HuH-7 (cell line): ENCODE measurements at regions not wholly inside any gene's neighbourhood (a gene's known extent, or its start where the extent isn't known, plus 50 kb on each side); places are given as distances from the start of the nearest gene placed in this dataset.

Source experiments
- DNase-seq: peaks from one replicate; pipeline ENCODE4 v3.0.0; 2011; ENCODE audit warnings: low spot score

DNA sequence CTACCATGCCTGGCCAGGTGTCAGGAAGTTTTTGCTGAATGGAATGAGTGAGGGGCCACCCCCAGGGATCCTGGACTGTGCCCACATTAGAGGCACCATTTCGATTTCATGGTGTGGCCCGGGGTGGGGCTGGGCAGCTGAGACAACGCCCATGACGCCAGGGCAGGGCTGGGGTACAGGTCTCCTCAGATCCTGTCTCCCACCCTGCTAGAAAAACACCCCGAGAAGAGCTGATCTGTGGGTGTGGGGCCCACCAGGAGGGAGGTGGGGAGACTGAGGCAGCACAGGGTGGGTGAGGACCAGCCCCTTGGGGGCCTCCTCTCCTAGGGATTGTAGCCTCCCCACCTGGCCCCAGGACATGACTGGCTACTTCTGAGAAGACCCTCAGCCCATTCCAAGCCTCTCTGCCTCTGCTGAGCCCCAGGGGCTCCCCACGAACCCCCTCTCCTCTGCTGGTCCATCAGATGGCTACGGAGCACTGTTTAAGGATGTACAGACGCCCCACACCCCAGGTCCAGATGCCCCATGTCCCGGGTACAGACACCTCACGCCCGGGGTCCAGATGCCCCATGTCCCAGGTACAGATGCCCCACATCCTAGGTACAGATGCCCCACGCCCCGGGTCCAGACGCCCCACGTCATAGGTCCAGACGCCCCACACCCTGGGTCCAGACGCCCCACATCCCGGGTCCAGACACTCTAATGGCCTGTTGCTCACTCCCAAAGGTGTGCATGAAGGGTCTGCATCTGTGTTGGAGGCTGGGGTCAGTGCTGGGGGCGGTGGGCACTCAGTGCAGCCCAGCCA lies 99.4 kb downstream of the MICALL2 start:
- no peak for DNase-seq

DNA sequence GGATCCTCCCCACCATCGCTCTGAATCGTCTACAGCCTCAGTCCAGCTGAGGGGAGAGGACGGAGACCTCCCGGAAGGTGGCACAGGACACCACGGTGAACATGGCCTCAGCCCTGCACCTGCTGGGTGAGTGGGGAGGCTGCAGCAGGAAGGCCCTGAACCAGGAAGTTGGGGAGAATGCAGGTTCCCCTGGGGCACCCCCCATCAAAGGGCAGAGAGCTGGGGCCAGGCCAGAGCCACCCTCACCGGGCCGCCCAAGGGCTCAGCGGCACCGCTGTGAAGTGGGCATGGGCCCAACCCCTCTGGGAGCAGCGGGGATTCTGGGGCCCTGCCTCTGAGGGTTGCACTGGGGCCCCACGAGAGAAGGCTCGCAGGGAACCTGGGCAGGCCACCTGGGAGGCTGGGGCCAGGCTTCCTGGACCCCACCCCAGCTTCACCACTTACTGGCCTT lies 98.7 kb downstream of the MICALL2 start:
- no peak for DNase-seq

DNA sequence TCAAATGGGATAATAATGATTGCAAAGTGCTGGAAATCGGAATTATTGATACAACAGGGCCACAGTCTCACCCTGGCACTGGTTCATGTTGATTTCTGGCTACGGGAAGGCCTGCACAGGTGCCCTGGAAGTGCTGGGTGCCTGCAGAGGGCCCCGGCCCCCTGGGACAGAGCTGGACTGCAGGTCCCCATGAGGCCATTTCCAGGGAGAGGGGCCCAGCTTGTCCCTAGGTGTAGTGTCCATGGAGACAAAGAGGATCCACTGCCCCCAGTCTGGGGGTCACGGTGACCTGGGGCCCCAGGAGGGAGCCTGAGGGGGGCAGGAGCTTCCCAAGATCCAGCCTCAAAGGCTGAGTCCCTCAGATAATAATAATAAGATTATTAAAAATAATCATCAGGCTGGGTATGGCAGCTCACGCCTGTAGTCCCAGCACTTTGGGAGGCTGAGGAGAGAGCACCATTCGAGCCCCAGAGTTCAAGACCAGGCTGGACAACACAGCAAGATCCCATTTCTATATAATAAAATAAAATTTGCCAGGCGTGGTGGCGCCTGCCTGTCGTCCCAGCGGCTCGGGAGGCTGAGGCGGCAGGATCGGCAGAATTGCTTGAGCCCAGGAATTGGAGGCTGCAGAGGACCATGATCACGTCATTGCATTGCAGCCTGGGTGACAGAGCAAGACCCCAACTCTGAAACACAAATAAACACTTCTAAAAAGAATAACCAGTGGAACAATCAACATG lies 98.1 kb downstream of the MICALL2 start:
- no peak for DNase-seq

DNA sequence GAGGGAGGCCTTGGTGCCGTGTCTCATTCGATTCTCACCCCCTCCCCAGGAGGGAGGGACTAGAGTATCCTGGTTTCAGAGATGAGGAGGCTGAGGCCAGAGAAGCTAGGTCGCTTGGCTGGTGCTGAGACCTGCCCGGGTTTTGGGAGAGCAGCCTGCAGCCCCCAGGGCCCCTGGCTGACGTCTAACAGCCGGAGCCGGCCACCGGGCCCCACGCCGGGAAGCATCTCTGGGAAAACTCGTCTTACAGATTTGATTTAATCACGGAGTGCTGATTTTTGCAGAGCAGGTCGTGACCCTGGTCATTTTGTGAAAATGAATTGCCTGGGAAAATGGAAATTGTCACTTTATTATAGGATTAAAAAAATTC lies 97.5 kb downstream of the MICALL2 start:
- DNase-seq, result no peak

DNA sequence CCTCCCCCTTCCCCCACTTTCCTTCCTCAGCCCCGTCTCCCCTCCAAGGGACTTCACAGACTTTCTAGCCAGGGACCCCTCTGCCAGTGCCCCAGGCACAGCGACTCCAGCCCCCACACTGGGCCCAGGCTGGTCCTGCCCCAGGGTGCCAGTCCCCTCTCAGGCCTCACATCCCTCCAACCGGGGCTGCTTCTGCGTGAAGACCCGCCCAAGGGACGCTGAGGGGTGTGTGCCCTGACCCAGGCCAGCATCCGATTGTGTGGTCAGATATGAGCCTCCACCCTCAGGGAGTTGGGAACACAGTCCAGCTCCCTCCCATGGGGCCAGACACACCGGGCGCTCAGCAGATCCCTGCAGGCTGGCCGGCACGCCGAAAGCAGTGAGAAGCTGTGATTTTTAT lies 97.0 kb downstream of the MICALL2 start:
- DNase-seq, result no peak

DNA sequence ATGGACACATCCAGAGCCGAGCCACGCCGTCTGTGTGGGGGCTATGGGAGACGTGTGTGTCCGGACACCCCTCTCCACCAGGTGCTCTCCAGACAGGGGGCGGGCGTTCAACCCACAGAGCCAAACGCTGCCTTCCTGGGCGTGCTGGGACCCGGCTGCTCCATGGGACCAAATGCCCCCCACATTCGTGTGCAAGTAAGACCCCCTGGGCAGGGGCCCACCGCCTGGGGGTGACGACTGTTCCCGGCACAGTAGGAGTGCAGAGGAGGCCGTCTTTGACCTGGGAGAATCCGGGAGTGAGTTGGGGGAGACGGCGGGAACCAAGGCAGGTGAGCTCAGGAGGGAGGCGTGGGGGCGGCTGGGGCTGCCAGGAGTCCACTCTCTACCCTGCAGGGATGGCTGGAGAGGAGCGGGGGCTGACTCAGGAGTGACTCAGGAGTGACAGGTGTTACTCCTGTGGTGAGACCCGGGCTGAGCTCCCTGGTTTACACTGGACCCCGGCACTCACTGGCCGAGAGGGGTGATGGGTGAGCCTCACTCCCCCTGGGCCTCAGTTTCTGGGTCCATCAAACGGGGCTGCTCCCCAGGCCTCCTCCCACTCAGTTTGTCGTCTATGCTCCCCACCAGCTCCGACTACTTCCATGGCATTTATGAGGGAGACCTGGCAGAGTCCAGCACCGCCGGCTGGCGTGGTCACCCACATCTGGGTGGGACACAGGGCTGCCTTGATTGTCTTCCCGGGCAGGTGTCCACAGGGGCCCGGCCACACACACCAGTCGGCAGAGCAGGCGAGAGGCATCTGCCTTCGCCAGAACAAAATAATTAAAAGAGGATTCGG lies 95.0 kb downstream of the MICALL2 start:
- DNase-seq, result no peak

DNA sequence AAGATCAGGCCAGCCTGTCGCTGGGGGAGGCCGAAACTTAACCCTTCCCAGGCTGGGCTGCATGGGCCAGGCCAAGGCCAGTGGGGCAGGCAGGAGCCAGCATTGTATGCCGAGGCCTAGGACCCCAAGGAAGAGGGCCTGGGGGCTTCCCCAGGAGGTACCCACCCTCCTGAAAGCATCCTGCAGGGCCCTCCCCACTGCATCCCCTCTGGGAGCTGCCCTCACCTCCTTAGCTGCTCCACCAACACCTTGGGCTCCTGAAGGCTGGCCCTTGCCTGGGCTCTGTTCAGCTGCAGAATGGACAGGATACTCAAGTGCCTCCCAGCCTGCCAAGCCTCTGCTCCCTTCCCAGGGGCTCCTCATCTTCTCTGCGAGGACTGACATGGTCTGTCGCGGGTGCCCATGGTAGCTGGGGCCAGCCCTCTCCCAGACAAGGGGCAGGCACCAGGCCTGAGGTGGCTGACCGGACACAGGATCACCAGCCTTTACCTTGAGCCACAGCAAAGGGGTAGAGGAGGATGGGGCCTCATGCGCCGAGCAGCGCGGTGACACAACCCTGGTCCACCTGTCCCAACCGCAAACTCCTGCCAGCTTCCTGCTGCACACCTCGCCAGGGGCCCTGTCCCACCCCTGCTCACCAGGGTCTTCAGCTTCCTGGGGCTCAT lies 94.2 kb downstream of the MICALL2 start:
- no peak for DNase-seq

DNA sequence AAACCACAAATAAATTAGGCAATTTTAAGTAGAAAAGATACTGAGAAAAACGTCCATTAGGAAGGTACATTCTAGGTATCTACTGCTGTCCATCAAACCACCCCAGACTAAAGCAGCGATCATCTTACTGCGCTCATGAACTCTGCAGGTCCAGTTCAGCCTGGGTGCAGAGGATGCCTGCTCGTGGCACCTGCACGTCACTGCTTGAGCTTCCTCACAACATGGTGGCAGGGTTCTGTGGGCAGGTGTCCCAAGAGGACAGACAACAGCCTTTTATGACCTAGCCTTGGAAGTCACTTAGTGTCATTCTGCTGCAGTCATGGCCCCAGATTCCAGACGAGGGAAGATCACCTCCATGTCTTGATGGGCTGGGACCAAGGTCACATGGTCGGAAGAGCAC lies 93.4 kb downstream of the MICALL2 start:
- DNase-seq, result no peak

DNA sequence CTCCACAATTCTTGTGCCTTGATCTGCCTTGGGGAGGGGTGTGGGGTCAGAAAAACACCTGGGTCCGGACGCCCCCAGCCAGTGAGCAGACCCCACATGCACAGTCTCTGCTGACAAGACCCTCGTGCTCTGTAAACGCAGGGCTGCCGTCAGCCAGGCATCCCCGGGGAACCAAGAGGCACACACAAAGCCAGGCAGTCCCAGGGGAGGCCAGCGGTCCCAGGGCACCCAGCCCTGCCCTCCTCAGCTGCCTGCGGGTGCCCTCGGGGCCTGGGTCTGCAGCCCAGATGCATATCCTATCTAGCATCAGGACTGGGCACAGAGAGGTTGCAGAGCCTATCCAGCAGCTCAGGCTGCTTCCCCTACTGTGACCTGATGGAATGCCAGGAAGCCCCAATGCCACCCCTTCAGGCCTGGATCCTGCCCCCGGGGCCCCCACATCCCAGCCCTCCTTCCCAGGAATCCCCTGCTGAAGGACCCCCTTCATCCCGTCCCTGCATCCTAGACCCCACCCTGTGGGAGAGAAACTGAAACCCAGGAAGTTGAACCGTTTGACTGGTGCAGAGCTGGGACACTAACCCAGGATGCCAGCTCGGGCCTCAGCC lies 92.4 kb downstream of the MICALL2 start:
- DNase-seq, result no peak

DNA sequence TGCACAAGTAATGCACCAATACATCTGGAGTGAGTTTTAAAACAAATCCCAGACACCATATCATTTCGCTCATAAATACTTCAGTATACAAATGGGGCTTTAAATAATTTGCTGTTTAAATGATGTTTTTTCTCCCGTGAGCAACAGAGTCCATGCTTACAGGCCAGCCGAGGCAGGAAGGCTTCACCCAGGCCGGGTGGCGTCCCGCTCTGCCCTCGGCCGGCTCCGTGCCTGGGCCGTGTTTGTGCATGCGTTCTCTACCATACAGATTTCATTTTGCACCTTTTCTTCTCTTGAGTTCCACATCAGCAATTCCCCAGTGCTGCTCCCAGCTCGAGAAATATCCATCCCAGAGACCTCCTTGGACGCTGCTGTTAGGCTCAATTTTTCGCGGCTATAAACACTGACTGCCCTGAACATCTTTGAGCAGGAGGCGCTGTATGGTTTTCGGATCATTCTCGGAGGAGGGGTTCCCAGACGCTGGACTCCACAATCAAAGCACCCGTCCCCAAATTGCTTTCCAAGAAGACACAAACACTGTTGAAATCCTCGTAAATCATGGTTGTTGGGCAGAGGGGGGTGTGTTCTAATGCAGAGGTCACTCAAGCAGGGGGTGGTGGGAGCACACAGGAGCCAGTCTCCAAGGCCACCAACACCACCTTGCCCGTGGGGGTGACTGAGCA lies 91.6 kb downstream of the MICALL2 start:
- DNase-seq, result no peak

DNA sequence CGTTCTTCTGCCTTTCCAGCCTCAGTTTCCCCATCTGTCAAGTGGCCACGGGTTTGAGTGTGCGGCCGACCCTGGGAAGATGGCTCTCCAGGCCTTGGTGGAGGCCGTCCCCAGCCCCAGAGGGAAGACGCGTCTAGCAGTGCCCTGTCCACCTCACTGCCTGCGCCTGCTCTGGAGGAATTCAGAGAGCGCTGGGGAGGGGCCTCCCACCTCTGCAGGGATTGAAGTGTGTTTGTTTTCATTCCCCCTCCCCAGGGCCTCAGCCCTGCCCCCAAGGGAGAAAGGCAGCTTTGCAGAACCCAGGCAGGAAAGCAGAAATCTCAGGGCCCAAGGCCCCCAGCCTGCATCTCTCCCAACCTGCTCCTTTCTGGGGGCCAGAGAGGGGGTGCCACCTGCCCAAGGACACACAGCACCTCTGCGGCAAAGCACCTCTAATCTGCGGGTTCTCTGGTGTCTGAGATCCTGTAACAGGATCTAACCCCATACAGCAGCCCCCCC lies 91.0 kb downstream of the MICALL2 start:
- DNase-seq, result no peak

DNA sequence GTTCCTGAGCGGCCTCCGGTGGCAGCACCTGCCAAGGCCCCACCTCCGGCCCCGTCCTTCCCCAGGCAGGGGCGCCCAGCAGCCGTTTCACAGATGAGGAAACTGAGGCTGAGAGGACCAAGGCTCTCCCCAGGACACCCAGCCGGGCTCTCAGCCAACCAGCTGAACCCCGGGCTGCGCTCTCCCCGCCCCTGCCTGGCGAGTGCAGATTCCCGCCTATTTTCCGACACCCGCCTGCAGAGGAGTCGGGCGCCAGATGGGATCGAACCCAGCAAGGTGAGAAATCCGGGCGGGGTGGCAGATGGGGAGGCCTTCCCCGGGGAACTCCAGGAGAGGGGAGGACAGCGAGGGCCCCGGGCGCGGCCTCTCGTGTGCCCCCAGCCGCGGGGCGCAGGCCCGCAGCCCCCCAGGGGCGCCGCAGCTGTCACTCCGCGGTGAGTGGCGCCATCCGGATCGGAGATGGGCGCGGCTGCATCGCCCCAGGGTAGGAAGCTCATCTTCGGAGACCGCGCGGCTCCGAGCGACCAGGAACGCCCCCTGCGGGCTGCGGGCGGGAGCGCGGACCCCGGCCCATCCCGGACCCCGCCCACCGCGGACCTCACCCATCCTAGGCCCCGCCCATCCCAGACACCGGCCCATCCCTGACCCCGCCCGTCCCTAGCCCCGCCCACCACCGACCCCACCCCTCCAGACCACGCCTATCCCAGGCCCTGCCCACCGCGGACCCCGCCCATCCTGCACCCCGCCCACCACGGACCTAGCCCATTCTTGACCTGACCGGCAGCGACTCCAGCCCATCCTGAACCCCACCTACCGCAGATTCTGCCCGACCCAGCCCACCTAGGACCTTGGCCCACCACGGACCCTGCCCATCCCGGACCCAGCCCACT lies 90.3 kb downstream of the MICALL2 start:
- DNase-seq, result no peak

DNA sequence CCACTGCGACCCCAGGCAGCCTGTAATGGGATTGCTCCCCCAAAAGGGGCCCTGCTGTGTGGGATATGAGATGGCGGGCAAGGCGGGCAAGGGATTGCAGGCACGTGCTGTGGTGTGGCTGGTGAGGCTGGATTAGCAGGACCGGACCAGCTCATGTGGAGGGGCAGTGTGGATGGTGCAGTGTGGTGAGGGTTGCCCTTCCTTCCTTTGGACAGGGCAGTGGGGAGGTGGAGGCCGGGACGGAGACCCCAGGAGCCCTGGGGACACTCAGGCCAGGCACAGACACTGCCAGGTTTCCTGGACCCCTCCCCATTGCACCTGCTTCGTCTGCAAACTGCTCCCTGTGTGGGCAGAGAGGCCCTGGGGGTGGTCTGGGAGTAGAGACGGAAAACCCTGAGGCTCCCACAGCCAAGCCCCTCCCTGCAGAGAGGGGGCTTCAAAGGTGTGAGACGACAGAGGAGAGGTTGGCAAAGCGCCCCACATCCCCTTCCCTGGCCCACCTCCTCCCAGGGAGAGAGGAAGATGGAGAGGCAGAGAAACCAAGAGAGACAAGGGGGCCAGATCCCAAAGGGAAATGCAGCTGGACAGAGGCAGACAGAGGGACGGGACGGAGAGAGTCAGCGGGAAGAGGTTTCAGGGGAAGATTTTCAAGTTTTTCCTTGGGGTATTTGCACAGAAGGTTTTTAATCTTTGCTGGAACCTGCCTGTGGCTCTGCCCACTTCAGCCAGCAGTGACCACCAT lies 89.2 kb downstream of the MICALL2 start:
- no peak for DNase-seq

DNA sequence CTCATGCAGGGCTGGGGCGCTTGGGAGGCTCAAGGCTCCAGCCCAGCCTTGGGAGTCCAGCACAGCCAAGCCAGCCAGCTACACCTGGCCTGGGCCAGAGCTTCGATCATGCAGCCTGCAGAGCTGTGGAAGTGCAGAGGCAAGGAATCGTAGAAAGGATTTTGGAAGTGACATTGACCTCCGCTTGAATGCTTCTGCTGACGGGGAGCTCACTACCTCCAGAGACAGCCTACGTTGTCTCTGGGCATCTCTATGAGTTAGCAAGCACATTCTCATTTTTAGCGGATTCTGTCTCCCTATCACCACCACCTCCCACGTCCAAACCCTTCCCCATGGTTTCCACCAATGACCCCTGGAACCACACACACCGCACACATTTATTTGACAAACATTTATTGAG lies 88.5 kb downstream of the MICALL2 start:
- no peak for DNase-seq

DNA sequence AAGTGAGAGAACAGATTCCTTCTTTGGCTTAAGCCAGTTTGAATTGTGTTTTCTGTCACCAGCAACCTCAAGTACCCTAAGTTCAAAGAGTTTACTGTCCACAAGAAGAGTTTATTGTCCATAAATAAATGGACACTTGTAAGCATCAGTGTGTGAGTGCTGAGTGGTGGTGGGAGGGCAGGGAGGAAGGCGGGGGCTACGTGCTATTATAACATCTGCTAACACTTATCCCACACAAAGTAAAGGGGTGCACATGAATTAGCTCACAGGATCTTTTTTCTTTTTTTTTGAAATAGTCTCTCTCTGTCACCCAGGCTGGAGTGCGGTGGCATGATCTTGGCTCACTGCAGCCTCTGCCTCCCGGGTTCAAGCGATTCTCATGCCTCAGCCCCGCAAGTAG lies 87.2 kb downstream of the MICALL2 start:
- no peak for DNase-seq

DNA sequence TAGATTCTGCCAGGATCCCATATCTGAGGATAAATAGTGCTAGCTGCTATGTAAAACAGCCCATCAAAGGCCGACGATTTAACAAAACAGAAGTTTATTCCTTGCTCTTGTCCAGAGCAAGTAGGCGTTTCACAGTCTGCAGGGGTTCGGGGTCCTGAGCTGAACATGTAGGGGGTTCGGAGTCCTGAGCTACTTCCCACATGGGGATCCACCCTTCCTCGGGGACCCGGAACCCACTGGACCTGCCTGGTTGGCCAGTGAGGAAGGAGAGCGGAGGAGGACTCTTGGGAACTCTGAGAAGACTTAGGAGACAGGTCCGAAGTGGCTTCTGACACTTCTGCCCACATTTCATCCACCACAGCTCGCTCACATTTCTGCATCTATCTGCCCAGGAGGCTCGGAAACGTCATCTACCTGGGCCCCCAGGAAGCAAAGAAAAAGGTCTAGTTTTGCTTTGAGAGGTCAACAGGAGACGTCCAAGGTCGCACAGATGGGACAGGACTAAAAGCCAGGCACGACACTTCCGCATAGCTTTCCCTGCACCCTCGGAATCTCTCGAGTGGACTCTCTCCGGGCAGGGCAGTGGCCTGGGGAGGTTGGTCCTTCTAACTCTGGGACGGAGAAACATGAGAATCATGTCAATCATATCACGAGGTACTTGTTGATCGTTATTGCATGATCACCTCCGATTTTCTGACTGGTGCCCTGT lies 86.4 kb downstream of the MICALL2 start:
- DNase-seq, result no peak

DNA sequence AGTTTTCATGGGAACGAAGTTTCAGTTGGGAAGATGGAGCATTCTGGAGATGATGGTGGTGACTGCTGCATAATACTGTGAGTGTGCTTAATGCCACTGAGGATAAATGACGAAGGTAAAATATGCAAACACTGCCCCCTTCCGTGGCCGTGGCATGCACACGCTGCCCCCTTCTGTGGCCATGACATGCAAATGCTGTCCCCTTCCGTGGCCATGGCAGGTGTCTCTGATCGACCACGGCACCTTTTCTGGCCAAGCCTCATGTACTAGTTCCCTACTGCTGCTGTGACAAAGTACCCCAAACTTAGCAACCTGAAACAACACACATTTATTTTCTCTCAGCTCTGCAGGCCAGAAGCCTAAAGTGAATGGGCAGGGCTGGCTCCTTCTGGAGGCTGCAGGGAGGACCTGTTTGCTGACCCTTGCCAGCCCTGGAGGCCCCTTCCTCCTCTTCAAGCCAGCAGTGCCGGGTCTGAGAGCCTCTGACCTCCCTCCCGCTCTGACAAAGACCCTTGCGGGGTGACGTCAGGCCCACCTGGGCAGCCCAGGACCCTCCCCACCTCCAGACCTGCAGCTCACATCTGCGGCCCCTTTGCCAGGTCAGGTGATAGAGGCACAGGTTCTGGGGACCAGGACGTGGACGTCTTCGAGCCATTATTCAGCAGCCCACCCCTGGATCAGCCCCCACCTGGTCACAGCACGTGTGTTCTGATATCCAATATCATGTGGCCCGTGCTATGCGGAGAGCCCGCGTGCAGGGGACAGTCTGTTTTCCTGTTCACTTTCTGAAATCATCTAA lies 82.0 kb downstream of the MICALL2 start:
- no peak for DNase-seq
